Sigmoid colon (tissue), 6 donors: ENCODE measurements at regions not wholly inside any gene's neighbourhood (a gene's known extent, or its start where the extent isn't known, plus 50 kb on each side); places are given as distances from the start of the nearest gene placed in this dataset.

Experiments
- DNase-seq: peaks from one replicate; pipeline ENCODE4 v3.0.0-alpha.2; 2019
- H3K27ac ChIP-seq, 4 donors: fragments of 200-600 bp; sonication (generic); one replicate each; pipeline ENCODE4 v1.5.1; 2016 to 2019; ENCODE audit warnings: mild to moderate bottlenecking in 1 of 4
- H3K27me3 ChIP-seq, 3 donors: fragments of 200-600 bp; sonication (generic); one replicate each; pipeline ENCODE4 v1.5.1; 2019; ENCODE audit warnings: mild to moderate bottlenecking in 1 of 3
- H3K36me3 ChIP-seq, 4 donors: fragments of 200-600 bp; sonication (generic); one replicate each; pipeline ENCODE4 v1.5.1; 2016 to 2019
- H3K4me1 ChIP-seq, 4 donors: fragments of 200-600 bp; sonication (generic); one replicate each; pipeline ENCODE4 v1.5.1; 2017 to 2019
- H3K4me3 ChIP-seq, 4 donors: fragments of 200-600 bp; sonication (generic); one replicate each; pipeline ENCODE4 v1.5.1; 2017 to 2019; ENCODE audit warnings: mild to moderate bottlenecking in 2 of 4, moderate library complexity in 1 of 4
- H3K9me3 ChIP-seq, 4 donors: fragments of 200-600 bp in 3 of 4; sonication (generic) in 3 of 4; one replicate each; pipeline versions ENCODE4 v1.5.1 to v1.6.1; 2013 to 2019
- CTCF ChIP-seq, 4 experiments: fragments of 450-650 bp in 3 of 4; fragments of 200-600 bp in 1 of 4; IDR thresholded peaks; one replicate each; pipeline ENCODE4 v1.5.1; 2016 to 2019; ENCODE audit warnings: antibody characterized with exemption in 4 of 4, mild to moderate bottlenecking in 3 of 4, moderate library complexity in 2 of 4
- EP300 ChIP-seq, 4 donors: sonication (generic); formaldehyde crosslinking; IDR thresholded peaks; one replicate each; pipeline ENCODE4 v1.6.1; 2017; ENCODE audit warnings: antibody characterized with exemption in 4 of 4
- POLR2A ChIP-seq, 2 donors: fragments of 450-650 bp; IDR thresholded peaks; one replicate each; pipeline ENCODE4 v1.6.1; 2016; ENCODE audit warnings: antibody characterized with exemption in 2 of 2, mild to moderate bottlenecking in 2 of 2, moderate library complexity in 2 of 2
- POLR2AphosphoS5 ChIP-seq, 4 donors: sonication (generic); formaldehyde crosslinking; IDR thresholded peaks; one replicate each; pipeline ENCODE4 v1.6.1; 2017; ENCODE audit warnings: antibody characterized with exemption in 4 of 4
- WGBS, 2 donors: extraction: QIAGEN DNeasy Blood & Tissue Kit; methylation state at CpG; one replicate each; pipeline ENCODE4 v1.1.7; 2013; 5-methylcytosine and 5-hydroxymethylcytosine counted together
- intact Hi-C: fragments of 100-400 bp; cut with DNase I; formaldehyde crosslinking; loops from one replicate; pipeline ENCODE4 v1.15.1; 2023
- donor health status: healthy with polysubstance abuse.
- donor health status: healthy.

GRCh38 chr3:24933401-24933800, 438.8 kb upstream of the THRB start:
- TF ChIP-seq POLR2A (IDR thresholded peaks at IDR 0.05) (no peak), CTCF (IDR thresholded peaks at IDR 0.05) (no peak), POLR2AphosphoS5 (IDR thresholded peaks at IDR 0.05) (no peak), EP300 (IDR thresholded peaks at IDR 0.05) (no peak)
- Histone ChIP-seq H3K4me1 (no peaks in the 10 kb centered on the region), H3K27ac (no peak overlapping the region), H3K36me3 (no peaks in the 10 kb centered on the region), H3K4me3 (no peak overlapping the region), H3K27me3 (no peaks in the 10 kb centered on the region), H3K9me3 (no peaks in the 10 kb centered on the region)
- 85 to 88% methylated on average over 3 of the region's 3 CpGs for WGBS, 2 donors
- DNase-seq = no peak
- intact Hi-C loops = no loop called here

GRCh38 chr3:24936574-24936973, 441.9 kb upstream of the THRB start:
- intact Hi-C loops = no loop called here
- Histone ChIP-seq H3K4me1 (no peaks in the 10 kb centered on the region), H3K9me3 (no peaks in the 10 kb centered on the region), H3K4me3 (no peak overlapping the region), H3K27me3 (no peaks in the 10 kb centered on the region), H3K36me3 (no peaks in the 10 kb centered on the region), H3K27ac (no peak overlapping the region)
- DNase-seq = no peak
- 49 to 73% methylated on average over 1 of the region's 1 CpG for WGBS, 2 donors
- TF ChIP-seq EP300 (IDR thresholded peaks at IDR 0.05) = no peak
- TF ChIP-seq POLR2AphosphoS5 (IDR thresholded peaks at IDR 0.05) = no peak
- no peak for TF ChIP-seq POLR2A (IDR thresholded peaks at IDR 0.05)

GRCh38 chr3:24937228-24937627, 442.6 kb upstream of the THRB start:
- WGBS, 2 donors = 80 to 89% methylated on average over 5 of the region's 5 CpGs
- no peak for DNase-seq
- TF ChIP-seq EP300 (IDR thresholded peaks at IDR 0.05) = no peak
- TF ChIP-seq POLR2A (IDR thresholded peaks at IDR 0.05) = no peak
- no peak for TF ChIP-seq CTCF (IDR thresholded peaks at IDR 0.05)
- TF ChIP-seq POLR2AphosphoS5 (IDR thresholded peaks at IDR 0.05) = no peak

GRCh38 chr3:24937780-24938179, 443.1 kb upstream of the THRB start:
- intact Hi-C loops = no loop called here
- Histone ChIP-seq H3K4me1 (no peaks in the 10 kb centered on the region), H3K27me3 (no peaks in the 10 kb centered on the region), H3K36me3 (no peaks in the 10 kb centered on the region), H3K9me3 (no peaks in the 10 kb centered on the region), H3K4me3 (no peak overlapping the region), H3K27ac (no peak overlapping the region)
- DNase-seq = no peak
- TF ChIP-seq EP300 (IDR thresholded peaks at IDR 0.05) (no peak), CTCF (IDR thresholded peaks at IDR 0.05) (no peak), POLR2AphosphoS5 (IDR thresholded peaks at IDR 0.05) (no peak)
- WGBS, 2 donors = 77 to 84% methylated on average over 5 of the region's 5 CpGs

More at GRCh38 chr3:24937228-24937627, 442.6 kb upstream of the THRB start:
- no peaks in the 10 kb centered on the region for H3K27me3 ChIP-seq
- H3K4me1 ChIP-seq = no peaks in the 10 kb centered on the region
- intact Hi-C loops = no loop called here
- no peaks in the 10 kb centered on the region for H3K9me3 ChIP-seq
- no peak overlapping the region for H3K27ac ChIP-seq
- no peak overlapping the region for H3K4me3 ChIP-seq
- no peaks in the 10 kb centered on the region for H3K36me3 ChIP-seq

- Histone ChIP-seq H3K4me1 (no peaks in the 10 kb centered on the region), H3K27me3 (no peaks in the 10 kb centered on the region), H3K9me3 (no peaks in the 10 kb centered on the region), H3K27ac (no peak overlapping the region), H3K36me3 (no peaks in the 10 kb centered on the region), H3K4me3 (no peak overlapping the region)
- intact Hi-C loops = no loop called here
- 90 to 92% methylated on average over 3 of the region's 3 CpGs for WGBS, 2 donors
- no peak for DNase-seq
- TF ChIP-seq CTCF (IDR thresholded peaks at IDR 0.05) (no peak), EP300 (IDR thresholded peaks at IDR 0.05) (no peak), POLR2AphosphoS5 (IDR thresholded peaks at IDR 0.05) (no peak), POLR2A (IDR thresholded peaks at IDR 0.05) (no peak)
Observed at GRCh38 chr3:24943961-24944360, 449.3 kb upstream of the THRB start.
